ENCODE measurements at regions not wholly inside any gene's neighbourhood (a gene's known extent, or its start where the extent isn't known, plus 50 kb on each side); places are given as distances from the start of the nearest gene placed in this dataset.

DNA sequence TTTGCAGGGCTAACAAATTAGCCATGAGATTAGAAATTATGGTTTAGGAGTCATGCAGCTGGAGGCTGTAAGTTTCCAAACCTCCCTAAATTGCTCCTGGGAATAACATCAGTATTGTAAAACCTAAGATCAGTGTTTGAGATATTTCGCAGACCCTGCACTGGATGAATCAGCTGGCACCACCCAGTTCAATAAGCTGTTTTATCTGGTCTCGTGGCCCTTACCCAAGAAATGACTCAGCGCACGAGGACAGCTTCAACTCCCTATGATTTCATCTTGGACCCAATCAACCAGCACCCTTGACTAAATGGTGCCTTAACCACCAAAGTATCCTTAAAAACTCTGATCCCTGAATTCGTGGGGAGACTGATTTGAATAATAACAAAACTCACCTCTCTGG, 482.0 kb upstream of the PCDH15 start (continued):
- TF ChIP-seq, protein P1, sequence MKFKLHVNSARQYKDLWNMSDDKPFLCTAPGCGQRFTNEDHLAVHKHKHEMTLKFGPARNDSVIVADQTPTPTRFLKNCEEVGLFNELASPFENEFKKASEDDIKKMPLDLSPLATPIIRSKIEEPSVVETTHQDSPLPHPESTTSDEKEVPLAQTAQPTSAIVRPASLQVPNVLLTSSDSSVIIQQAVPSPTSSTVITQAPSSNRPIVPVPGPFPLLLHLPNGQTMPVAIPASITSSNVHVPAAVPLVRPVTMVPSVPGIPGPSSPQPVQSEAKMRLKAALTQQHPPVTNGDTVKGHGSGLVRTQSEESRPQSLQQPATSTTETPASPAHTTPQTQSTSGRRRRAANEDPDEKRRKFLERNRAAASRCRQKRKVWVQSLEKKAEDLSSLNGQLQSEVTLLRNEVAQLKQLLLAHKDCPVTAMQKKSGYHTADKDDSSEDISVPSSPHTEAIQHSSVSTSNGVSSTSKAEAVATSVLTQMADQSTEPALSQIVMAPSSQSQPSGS (CRISPR knock-in tag; IDR thresholded peaks at IDR 0.05; ENCODE audit: borderline replicate concordance, low read depth) = no peak
- TF ChIP-seq ZNF416 (CRISPR knock-in tag; IDR thresholded peaks at IDR 0.05) (no peak), CREM (CRISPR knock-in tag; IDR thresholded peaks at IDR 0.05) (no peak), ZNF396 (CRISPR knock-in tag; IDR thresholded peaks at IDR 0.05; ENCODE audit: borderline replicate concordance) (no peak), NR3C1 (CRISPR knock-in tag; conservative IDR thresholded peaks at IDR 0.05; ENCODE audit: low read depth) (no peak)
- TF ChIP-seq, protein P2, sequence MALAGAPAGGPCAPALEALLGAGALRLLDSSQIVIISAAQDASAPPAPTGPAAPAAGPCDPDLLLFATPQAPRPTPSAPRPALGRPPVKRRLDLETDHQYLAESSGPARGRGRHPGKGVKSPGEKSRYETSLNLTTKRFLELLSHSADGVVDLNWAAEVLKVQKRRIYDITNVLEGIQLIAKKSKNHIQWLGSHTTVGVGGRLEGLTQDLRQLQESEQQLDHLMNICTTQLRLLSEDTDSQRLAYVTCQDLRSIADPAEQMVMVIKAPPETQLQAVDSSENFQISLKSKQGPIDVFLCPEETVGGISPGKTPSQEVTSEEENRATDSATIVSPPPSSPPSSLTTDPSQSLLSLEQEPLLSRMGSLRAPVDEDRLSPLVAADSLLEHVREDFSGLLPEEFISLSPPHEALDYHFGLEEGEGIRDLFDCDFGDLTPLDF (CRISPR knock-in tag; IDR thresholded peaks at IDR 0.05) = no peak

DNA sequence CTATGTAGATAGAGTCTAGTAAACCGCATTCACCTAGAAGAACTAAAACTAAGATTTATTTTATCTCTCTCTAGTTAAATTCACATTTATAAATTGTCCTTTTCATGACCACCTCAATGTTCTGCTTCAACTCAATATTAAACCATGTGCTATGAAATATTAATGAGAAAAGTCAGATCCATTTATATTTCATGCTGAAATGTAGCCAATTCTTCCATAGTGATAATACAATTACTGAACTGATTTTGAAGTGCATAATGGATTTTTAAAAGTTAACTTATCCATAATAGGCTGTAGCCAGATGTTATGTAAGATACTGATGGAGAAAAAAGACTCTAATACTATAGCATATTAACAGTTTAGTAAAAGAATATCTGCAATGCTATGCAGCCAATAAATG, 479.7 kb upstream of the PCDH15 start:
- H3K4me1 Mint-ChIP-seq = no peaks in the 10 kb centered on the region
- ChIA-PET POLR2A (interaction anchor here (0.6 kb wide), 1 partner anchor 240 kb away, joined by 5 read pairs; no protein-coding TSS in a partner anchor), CTCF (no interaction called here)
- H3K9me3 Mint-ChIP-seq = peaks cover 10% of the 10 kb centered on the region
- H3K27ac Mint-ChIP-seq = no peak overlapping the region
- H3K27me3 Mint-ChIP-seq (ENCODE audit: low read depth) = no peaks in the 10 kb centered on the region; the same call in 1 of the 2 replicates
- H3K36me3 Mint-ChIP-seq = peaks cover 9% of the 10 kb centered on the region
- ATAC-seq (no peak), DNase-seq (ENCODE audit: low spot score) (no peak)
- no peak for TF ChIP-seq JUN (CRISPR knock-in tag; IDR thresholded peaks at IDR 0.05)
- TF ChIP-seq TCF7 (CRISPR knock-in tag; IDR thresholded peaks at IDR 0.05; ENCODE audit: low read depth) = no peak
- TF ChIP-seq SMAD3 (CRISPR knock-in tag; IDR thresholded peaks at IDR 0.05; ENCODE audit: borderline replicate concordance) = no peak
- TF ChIP-seq, protein P3, sequence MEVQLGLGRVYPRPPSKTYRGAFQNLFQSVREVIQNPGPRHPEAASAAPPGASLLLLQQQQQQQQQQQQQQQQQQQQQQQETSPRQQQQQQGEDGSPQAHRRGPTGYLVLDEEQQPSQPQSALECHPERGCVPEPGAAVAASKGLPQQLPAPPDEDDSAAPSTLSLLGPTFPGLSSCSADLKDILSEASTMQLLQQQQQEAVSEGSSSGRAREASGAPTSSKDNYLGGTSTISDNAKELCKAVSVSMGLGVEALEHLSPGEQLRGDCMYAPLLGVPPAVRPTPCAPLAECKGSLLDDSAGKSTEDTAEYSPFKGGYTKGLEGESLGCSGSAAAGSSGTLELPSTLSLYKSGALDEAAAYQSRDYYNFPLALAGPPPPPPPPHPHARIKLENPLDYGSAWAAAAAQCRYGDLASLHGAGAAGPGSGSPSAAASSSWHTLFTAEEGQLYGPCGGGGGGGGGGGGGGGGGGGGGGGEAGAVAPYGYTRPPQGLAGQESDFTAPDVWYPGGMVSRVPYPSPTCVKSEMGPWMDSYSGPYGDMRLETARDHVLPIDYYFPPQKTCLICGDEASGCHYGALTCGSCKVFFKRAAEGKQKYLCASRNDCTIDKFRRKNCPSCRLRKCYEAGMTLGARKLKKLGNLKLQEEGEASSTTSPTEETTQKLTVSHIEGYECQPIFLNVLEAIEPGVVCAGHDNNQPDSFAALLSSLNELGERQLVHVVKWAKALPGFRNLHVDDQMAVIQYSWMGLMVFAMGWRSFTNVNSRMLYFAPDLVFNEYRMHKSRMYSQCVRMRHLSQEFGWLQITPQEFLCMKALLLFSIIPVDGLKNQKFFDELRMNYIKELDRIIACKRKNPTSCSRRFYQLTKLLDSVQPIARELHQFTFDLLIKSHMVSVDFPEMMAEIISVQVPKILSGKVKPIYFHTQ (CRISPR knock-in tag; IDR thresholded peaks at IDR 0.05) = no peak
- TF ChIP-seq, protein P4, sequence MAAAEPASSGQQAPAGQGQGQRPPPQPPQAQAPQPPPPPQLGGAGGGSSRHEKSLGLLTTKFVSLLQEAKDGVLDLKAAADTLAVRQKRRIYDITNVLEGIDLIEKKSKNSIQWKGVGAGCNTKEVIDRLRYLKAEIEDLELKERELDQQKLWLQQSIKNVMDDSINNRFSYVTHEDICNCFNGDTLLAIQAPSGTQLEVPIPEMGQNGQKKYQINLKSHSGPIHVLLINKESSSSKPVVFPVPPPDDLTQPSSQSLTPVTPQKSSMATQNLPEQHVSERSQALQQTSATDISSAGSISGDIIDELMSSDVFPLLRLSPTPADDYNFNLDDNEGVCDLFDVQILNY (CRISPR knock-in tag; IDR thresholded peaks at IDR 0.05) = no peak
- no peak for TF ChIP-seq ARID4B (CRISPR knock-in tag; IDR thresholded peaks at IDR 0.05; ENCODE audit: borderline replicate concordance)
- no peak for TF ChIP-seq ZNF423 (CRISPR knock-in tag; IDR thresholded peaks at IDR 0.05)
- TF ChIP-seq, protein P5, sequence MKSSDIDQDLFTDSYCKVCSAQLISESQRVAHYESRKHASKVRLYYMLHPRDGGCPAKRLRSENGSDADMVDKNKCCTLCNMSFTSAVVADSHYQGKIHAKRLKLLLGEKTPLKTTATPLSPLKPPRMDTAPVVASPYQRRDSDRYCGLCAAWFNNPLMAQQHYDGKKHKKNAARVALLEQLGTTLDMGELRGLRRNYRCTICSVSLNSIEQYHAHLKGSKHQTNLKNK (CRISPR knock-in tag; IDR thresholded peaks at IDR 0.05) = no peak
- TF ChIP-seq, protein P6, sequence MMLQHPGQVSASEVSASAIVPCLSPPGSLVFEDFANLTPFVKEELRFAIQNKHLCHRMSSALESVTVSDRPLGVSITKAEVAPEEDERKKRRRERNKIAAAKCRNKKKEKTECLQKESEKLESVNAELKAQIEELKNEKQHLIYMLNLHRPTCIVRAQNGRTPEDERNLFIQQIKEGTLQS (CRISPR knock-in tag; conservative IDR thresholded peaks at IDR 0.05) = no peak
- TF ChIP-seq MXD4 (CRISPR knock-in tag; IDR thresholded peaks at IDR 0.05; ENCODE audit: borderline replicate concordance) = no peak
- no peak for TF ChIP-seq CBFB (CRISPR knock-in tag; IDR thresholded peaks at IDR 0.05; ENCODE audit: low read depth)
- H3K4me3 Mint-ChIP-seq = no peak overlapping the region

Data from WTC11 (cell line).